ENCODE measurements at regions not wholly inside any gene's neighbourhood (a gene's known extent, or its start where the extent isn't known, plus 50 kb on each side); places are given as distances from the start of the nearest gene placed in this dataset.

DNA sequence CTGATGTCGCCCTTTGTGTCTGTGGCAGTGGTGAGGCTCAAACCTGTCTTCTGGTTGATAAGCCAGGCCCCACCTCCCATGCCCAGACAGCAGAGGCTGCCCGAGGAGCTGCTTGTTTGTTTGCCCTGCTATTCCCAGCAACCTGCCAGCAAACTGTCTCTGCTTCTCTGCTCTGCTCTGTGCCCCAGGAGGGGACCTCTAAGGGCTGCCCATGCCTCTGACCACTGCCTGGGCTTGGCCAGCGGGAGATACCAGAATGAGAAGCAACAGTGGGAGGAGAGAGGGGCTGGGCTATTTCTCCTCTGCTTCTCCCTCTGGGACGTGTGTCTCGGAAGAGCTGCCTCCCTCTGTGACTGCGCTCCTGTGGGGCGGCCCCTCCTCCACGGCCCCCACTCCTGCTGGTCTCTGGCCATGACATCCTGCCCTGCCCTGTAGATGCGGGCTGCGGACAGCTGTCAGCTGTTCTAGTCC is 213.1 kb downstream of the RPLP1 start:
- TF ChIP-seq POLR2A (IDR thresholded peaks at IDR 0.05): no peak
- TF ChIP-seq, protein P1, sequence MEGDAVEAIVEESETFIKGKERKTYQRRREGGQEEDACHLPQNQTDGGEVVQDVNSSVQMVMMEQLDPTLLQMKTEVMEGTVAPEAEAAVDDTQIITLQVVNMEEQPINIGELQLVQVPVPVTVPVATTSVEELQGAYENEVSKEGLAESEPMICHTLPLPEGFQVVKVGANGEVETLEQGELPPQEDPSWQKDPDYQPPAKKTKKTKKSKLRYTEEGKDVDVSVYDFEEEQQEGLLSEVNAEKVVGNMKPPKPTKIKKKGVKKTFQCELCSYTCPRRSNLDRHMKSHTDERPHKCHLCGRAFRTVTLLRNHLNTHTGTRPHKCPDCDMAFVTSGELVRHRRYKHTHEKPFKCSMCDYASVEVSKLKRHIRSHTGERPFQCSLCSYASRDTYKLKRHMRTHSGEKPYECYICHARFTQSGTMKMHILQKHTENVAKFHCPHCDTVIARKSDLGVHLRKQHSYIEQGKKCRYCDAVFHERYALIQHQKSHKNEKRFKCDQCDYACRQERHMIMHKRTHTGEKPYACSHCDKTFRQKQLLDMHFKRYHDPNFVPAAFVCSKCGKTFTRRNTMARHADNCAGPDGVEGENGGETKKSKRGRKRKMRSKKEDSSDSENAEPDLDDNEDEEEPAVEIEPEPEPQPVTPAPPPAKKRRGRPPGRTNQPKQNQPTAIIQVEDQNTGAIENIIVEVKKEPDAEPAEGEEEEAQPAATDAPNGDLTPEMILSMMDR (IDR thresholded peaks at IDR 0.05): no peak

Data from prostate gland (tissue), 2 donors.